ENCODE measurements at regions not wholly inside any gene's neighbourhood (a gene's known extent, or its start where the extent isn't known, plus 50 kb on each side); places are given as distances from the start of the nearest gene placed in this dataset.

DNA sequence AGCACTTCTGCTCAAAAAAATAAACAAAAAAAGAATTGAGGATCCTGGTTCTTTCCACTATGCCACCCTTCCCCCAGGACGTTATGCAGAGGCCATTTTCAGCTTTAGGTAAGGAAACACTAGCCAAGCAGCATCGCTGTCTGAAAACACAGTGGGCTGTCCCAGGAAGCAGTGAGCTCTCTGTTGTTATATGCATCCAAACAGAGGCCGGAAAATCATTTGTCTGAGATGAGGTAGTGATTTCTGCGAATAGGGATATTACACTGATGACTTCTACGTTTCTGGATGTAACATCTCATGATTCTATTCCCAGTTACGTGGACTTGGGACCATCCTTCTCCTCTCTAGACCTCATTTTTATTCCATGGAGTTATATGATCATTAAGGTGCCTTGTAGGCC lies 137.2 kb downstream of the OMA1 start:
- H3K27me3 ChIP-seq (ENCODE audit: low read length): no peaks in the 10 kb centered on the region
- TF ChIP-seq EZH2phosphoT487 (conservative IDR thresholded peaks at IDR 0.05; ENCODE audit: low read length): no peak
- TF ChIP-seq, protein P1, sequence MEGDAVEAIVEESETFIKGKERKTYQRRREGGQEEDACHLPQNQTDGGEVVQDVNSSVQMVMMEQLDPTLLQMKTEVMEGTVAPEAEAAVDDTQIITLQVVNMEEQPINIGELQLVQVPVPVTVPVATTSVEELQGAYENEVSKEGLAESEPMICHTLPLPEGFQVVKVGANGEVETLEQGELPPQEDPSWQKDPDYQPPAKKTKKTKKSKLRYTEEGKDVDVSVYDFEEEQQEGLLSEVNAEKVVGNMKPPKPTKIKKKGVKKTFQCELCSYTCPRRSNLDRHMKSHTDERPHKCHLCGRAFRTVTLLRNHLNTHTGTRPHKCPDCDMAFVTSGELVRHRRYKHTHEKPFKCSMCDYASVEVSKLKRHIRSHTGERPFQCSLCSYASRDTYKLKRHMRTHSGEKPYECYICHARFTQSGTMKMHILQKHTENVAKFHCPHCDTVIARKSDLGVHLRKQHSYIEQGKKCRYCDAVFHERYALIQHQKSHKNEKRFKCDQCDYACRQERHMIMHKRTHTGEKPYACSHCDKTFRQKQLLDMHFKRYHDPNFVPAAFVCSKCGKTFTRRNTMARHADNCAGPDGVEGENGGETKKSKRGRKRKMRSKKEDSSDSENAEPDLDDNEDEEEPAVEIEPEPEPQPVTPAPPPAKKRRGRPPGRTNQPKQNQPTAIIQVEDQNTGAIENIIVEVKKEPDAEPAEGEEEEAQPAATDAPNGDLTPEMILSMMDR (IDR thresholded peaks at IDR 0.05; ENCODE audit: insufficient read depth, low read length, poor library complexity, severe bottlenecking): no peak
- no peak overlapping the region for H2AFZ ChIP-seq (ENCODE audit: low read depth, low read length, severe bottlenecking)
- H4K20me1 ChIP-seq (ENCODE audit: low read depth, low read length): no peaks in the 10 kb centered on the region
- H3K9ac ChIP-seq (ENCODE audit: low read length): no peak overlapping the region
- H3K9me2 ChIP-seq (replicated peaks; ENCODE audit: insufficient read depth, low read length): no peaks in the 10 kb centered on the region
- no peaks in the 10 kb centered on the region for H3K79me2 ChIP-seq (ENCODE audit: insufficient read depth, low read length)
- no peak overlapping the region for H3K4me3 ChIP-seq (ENCODE audit: insufficient read depth, low read length, poor library complexity, severe bottlenecking)
- H3K36me3 ChIP-seq (ENCODE audit: low read length): no peaks in the 10 kb centered on the region
- H3K9me3 ChIP-seq (ENCODE audit: insufficient read depth, low read length): no peaks in the 10 kb centered on the region
- no peaks in the 10 kb centered on the region for H3F3A ChIP-seq (ENCODE audit: insufficient read depth)
- H3K4me2 ChIP-seq (ENCODE audit: low read depth, low read length, poor library complexity, severe bottlenecking): no peak overlapping the region
- H3K27ac ChIP-seq (ENCODE audit: low read depth, low read length): no peak overlapping the region

DNA sequence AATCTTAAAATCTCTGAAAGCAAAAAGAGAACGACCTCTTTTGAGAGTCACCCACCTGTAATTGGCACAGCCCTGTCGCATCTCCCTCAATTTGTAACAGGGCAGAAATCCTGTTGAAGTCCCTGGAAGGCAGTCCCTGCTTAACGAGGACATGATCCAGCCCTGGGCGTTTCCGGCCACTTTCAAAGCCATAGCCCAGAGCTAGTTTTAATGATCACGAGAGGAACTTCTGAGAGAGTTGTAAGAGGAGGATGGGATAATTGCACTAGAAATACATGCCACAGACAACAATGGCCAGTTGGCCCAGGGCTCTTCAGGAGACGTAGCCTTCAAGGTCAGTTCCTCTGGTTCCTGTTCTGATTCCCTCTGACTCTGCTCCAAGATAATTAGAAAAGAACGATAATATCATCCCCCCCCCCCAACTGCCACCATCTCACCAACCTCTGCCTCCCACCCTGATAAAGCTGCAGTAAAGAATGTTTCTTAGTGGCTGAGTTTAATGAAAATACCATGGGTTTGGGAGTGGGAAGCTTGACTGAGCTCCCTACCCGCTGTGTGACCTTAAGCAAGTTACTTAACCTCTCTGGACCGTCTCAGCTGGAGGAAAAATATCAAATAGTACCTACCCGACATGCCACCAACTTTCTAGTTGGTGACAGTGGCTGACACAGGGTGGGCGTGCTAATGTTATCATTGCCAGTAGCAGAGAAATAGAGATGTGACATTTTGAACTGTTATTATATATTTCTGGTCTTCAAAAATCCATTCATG lies 140.0 kb downstream of the OMA1 start:
- no peaks in the 10 kb centered on the region for H3K27me3 ChIP-seq (ENCODE audit: low read length)
- H2AFZ ChIP-seq (ENCODE audit: low read depth, low read length, severe bottlenecking): no peak overlapping the region
- H3K9ac ChIP-seq (ENCODE audit: low read length): no peak overlapping the region

DNA sequence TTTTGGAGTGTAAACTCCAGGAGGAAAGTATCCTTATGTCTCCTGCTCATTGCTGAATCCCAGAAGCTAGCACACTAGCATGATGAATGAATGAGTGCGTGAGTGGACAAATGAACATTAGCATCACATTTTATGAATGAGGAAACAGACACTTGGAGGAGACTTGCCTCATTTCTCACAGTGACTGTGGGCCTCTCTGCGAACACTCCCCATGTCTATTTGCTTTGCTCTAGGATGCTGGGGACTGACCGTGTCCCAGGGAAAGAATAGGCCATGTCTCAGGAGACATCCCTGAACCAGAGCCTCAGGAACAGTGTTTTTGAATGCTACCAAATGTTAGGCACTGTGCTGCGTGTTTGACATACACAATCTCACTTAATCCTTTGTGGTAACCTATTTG lies 140.9 kb downstream of the OMA1 start:
- H3K79me2 ChIP-seq (ENCODE audit: insufficient read depth, low read length): no peaks in the 10 kb centered on the region
- no peaks in the 10 kb centered on the region for H3K36me3 ChIP-seq (ENCODE audit: low read length)
- TF ChIP-seq EZH2phosphoT487 (conservative IDR thresholded peaks at IDR 0.05; ENCODE audit: low read length): no peak
- TF ChIP-seq, protein P1 (IDR thresholded peaks at IDR 0.05; ENCODE audit: insufficient read depth, low read length, poor library complexity, severe bottlenecking): no peak
- no peaks in the 10 kb centered on the region for H3F3A ChIP-seq (ENCODE audit: insufficient read depth)
- H3K4me2 ChIP-seq (ENCODE audit: low read depth, low read length, poor library complexity, severe bottlenecking): no peak overlapping the region
- H3K27ac ChIP-seq (ENCODE audit: low read depth, low read length): no peak overlapping the region
- H2AFZ ChIP-seq (ENCODE audit: low read depth, low read length, severe bottlenecking): no peak overlapping the region
- H3K4me3 ChIP-seq (ENCODE audit: insufficient read depth, low read length, poor library complexity, severe bottlenecking): no peak overlapping the region
- no peaks in the 10 kb centered on the region for H3K9me2 ChIP-seq (replicated peaks; ENCODE audit: insufficient read depth, low read length)
- no peak overlapping the region for H3K9ac ChIP-seq (ENCODE audit: low read length)
- H3K27me3 ChIP-seq (ENCODE audit: low read length): no peaks in the 10 kb centered on the region
- H3K9me3 ChIP-seq (ENCODE audit: insufficient read depth, low read length): no peaks in the 10 kb centered on the region
- H4K20me1 ChIP-seq (ENCODE audit: low read depth, low read length): no peaks in the 10 kb centered on the region

More for the DNA sequence above, 140.0 kb downstream of the OMA1 start:
- no peak overlapping the region for H3K4me2 ChIP-seq (ENCODE audit: low read depth, low read length, poor library complexity, severe bottlenecking)
- no peaks in the 10 kb centered on the region for H3K9me2 ChIP-seq (replicated peaks; ENCODE audit: insufficient read depth, low read length)
- no peaks in the 10 kb centered on the region for H3K79me2 ChIP-seq (ENCODE audit: insufficient read depth, low read length)
- H3K36me3 ChIP-seq (ENCODE audit: low read length): no peaks in the 10 kb centered on the region
- no peaks in the 10 kb centered on the region for H3F3A ChIP-seq (ENCODE audit: insufficient read depth)
- H3K9me3 ChIP-seq (ENCODE audit: insufficient read depth, low read length): no peaks in the 10 kb centered on the region
- TF ChIP-seq EZH2phosphoT487 (conservative IDR thresholded peaks at IDR 0.05; ENCODE audit: low read length): no peak
- TF ChIP-seq, protein P1 (IDR thresholded peaks at IDR 0.05; ENCODE audit: insufficient read depth, low read length, poor library complexity, severe bottlenecking): no peak
- H3K27ac ChIP-seq (ENCODE audit: low read depth, low read length): no peak overlapping the region
- H4K20me1 ChIP-seq (ENCODE audit: low read depth, low read length): no peaks in the 10 kb centered on the region
- H3K4me3 ChIP-seq (ENCODE audit: insufficient read depth, low read length, poor library complexity, severe bottlenecking): no peak overlapping the region
